Endothelial cell of umbilical vein (primary cell): ENCODE measurements at regions not wholly inside any gene's neighbourhood (a gene's known extent, or its start where the extent isn't known, plus 50 kb on each side); places are given as distances from the start of the nearest gene placed in this dataset.
"Not testable (repeated sequence)": the region's sequence is repeated elsewhere in the genome, so short reads cannot be mapped to it uniquely, and the experiment has no call there.

Source experiments
- BruUV-seq: library from RNA; stranded (reverse); fragments of 400-500 nt; replicated peaks from 2 replicates; lab custom pipeline; 2021; lab: Mats Ljungman, UMichigan
- CTCF ChIA-PET: fragments of 300-600, 350-600 bp; sonication (Branson Sonifier 250); formaldehyde crosslinking; loops from one replicate; lab custom pipeline; 2021; ENCODE audit warnings: antibody characterized with exemption, inconsistent platforms; lab: Charles Lee
- POLR2A ChIA-PET: fragments of 300-600, 350-600 bp; sonication (Branson Sonifier 250); formaldehyde crosslinking; loops from one replicate; lab custom pipeline; 2021; ENCODE audit warnings: antibody characterized with exemption, inconsistent platforms; lab: Charles Lee
- DNase-seq: peaks from one replicate; pipeline ENCODE4 v3.0.0-alpha.2; 2011; ENCODE audit warnings: low read depth, low spot score
- FAIRE-seq: peaks from 2 replicates; lab custom pipeline; 2011; peaks lifted over from hg19 to GRCh38; lab: Jason Lieb, UNC
- H2AFZ ChIP-seq: 2 replicates; pipeline ENCODE4 v1.6.0; 2012; ENCODE audit warnings: low read depth, low read length, control low read depth, inconsistent platforms
- H3K27ac ChIP-seq: 2 replicates; pipeline ENCODE4 v1.5.1; 2011; ENCODE audit warnings: low read depth, mild to moderate bottlenecking, control low read depth, low read length, moderate library complexity; ENCODE audit not compliant: insufficient read depth
- H3K27me3 ChIP-seq, 2 experiments: 2 replicates each; pipeline versions ENCODE4 v1.6.0 to v1.6.1; 2011; ENCODE audit warnings: low read length in 2 of 2, mixed read lengths in 1 of 2; ENCODE audit not compliant: control insufficient read depth in 2 of 2, insufficient read depth in 2 of 2
- H3K36me3 ChIP-seq, 2 experiments: 2 replicates in 1 of 2; 3 replicates in 1 of 2; pipeline ENCODE4 v1.5.1; 2011; ENCODE audit warnings: low read length in 2 of 2, mild to moderate bottlenecking in 1 of 2, moderate library complexity in 1 of 2; ENCODE audit not compliant: control insufficient read depth in 2 of 2, insufficient read depth in 2 of 2; ENCODE audit errors: extremely low read depth in 1 of 2
- H3K4me1 ChIP-seq: 3 replicates; pipeline ENCODE4 v1.5.1; 2011; ENCODE audit warnings: mild to moderate bottlenecking, low read length; ENCODE audit not compliant: control insufficient read depth, insufficient read depth; ENCODE audit errors: extremely low read depth
- H3K4me2 ChIP-seq: 2 replicates; pipeline ENCODE4 v1.6.1; 2011; ENCODE audit warnings: low read length, control low read depth, mixed read lengths; ENCODE audit not compliant: insufficient read depth
- H3K4me3 ChIP-seq, 3 experiments: fragments of 200-600 bp in 1 of 3; sonication (generic), shearing (Covaris generic) in 1 of 3; replicated peaks in 1 of 3; 2 replicates each; pipeline ENCODE4 v1.5.1; 2011 to 2016; ENCODE audit warnings: control low read depth in 3 of 3, low read length in 3 of 3, mild to moderate bottlenecking in 2 of 3, inconsistent platforms in 1 of 3, low read depth in 1 of 3, moderate library complexity in 1 of 3; ENCODE audit not compliant: insufficient read depth in 1 of 3
- H3K79me2 ChIP-seq: 2 replicates; pipeline ENCODE4 v1.6.0; 2012; ENCODE audit warnings: low read length, inconsistent platforms; ENCODE audit not compliant: control insufficient read depth, insufficient read depth
- H3K9ac ChIP-seq: replicated peaks from 2 replicates; pipeline ENCODE3; 2011; ENCODE audit warnings: low read length, control low read depth; ENCODE audit not compliant: insufficient read depth; ENCODE audit errors: extremely low read depth
- H3K9me1 ChIP-seq: replicated peaks from 3 replicates; pipeline ENCODE4 v1.6.0; 2011; ENCODE audit warnings: mild to moderate bottlenecking, low read length; ENCODE audit not compliant: control insufficient read depth, insufficient read depth; ENCODE audit errors: extremely low read depth
- H3K9me3 ChIP-seq: replicated peaks from 2 replicates; pipeline ENCODE4 v1.5.1; 2012; ENCODE audit warnings: low read length, inconsistent platforms; ENCODE audit not compliant: control insufficient read depth, insufficient read depth
- H4K20me1 ChIP-seq: replicated peaks from 2 replicates; pipeline ENCODE3; 2011; ENCODE audit warnings: mild to moderate bottlenecking, low read length; ENCODE audit not compliant: control insufficient read depth, insufficient read depth; ENCODE audit errors: extremely low read depth
- EZH2 ChIP-seq: IDR thresholded peaks from 2 replicates; pipeline ENCODE4 v1.6.1; 2012; ENCODE audit warnings: borderline replicate concordance, low read depth, mild to moderate bottlenecking, moderate library complexity, low read length, inconsistent platforms; ENCODE audit not compliant: severe bottlenecking
- FOS ChIP-seq: IDR thresholded peaks from 2 replicates; pipeline ENCODE4 v1.6.1; 2011; ENCODE audit warnings: mild to moderate bottlenecking, low read length, moderate library complexity, borderline replicate concordance; ENCODE audit not compliant: insufficient read depth
- GATA2 ChIP-seq: IDR thresholded peaks from 2 replicates; pipeline ENCODE4 v1.7.0; 2011; ENCODE audit warnings: low read depth, mild to moderate bottlenecking, moderate library complexity, mixed read lengths, low read length; ENCODE audit not compliant: insufficient read length, insufficient read depth
- JUN ChIP-seq: IDR thresholded peaks from 2 replicates; pipeline ENCODE4 v1.6.1; 2011; ENCODE audit warnings: borderline replicate concordance, low read depth; ENCODE audit not compliant: insufficient read length, insufficient read depth
- MYC ChIP-seq: IDR thresholded peaks from one replicate; pipeline ENCODE4 v1.6.1; 2011; ENCODE audit warnings: mild to moderate bottlenecking, low read depth, low read length
- POLR2A ChIP-seq: IDR thresholded peaks from 2 replicates; pipeline ENCODE4 v1.6.1; 2012; ENCODE audit warnings: low read depth, mild to moderate bottlenecking, control low read depth, low read length
- POLR2AphosphoS5 ChIP-seq: IDR thresholded peaks from 2 replicates; pipeline ENCODE4 v1.6.1; 2012; ENCODE audit warnings: low read depth, mild to moderate bottlenecking, control low read depth, low read length, moderate library complexity; ENCODE audit not compliant: insufficient read depth
- dilution Hi-C: fragments of 300-500 bp; cut with MboI; formaldehyde crosslinking; loops from one replicate; pipeline ENCODE4 v1.15.0; 2019; ENCODE audit warnings: low sequenced_read_pairs; ENCODE audit not compliant: extremely low pct_ligation_motif_present
- intact Hi-C: fragments of 100-400 bp; cut with micrococcal nuclease; formaldehyde crosslinking; loops from one replicate; pipeline ENCODE4 v1.10.0; 2022
- TF ChIP-seq, protein P1 (sequence below): IDR thresholded peaks from 2 replicates; pipeline ENCODE4 v1.6.1; 2011; ENCODE audit not compliant: insufficient read depth, insufficient read length
- TF ChIP-seq, protein P2 (sequence below), 2 donors: IDR thresholded peaks; 1 replicate in 1 of 2; 2 replicates in 1 of 2; pipeline ENCODE4 v1.5.1; 2011; ENCODE audit warnings: low read length in 2 of 2, mild to moderate bottlenecking in 2 of 2, moderate library complexity in 2 of 2, control low read depth in 1 of 2, inconsistent platforms in 1 of 2, low read depth in 1 of 2; ENCODE audit not compliant: insufficient read depth in 1 of 2; ENCODE audit errors: extremely low read depth in 1 of 2

DNA sequence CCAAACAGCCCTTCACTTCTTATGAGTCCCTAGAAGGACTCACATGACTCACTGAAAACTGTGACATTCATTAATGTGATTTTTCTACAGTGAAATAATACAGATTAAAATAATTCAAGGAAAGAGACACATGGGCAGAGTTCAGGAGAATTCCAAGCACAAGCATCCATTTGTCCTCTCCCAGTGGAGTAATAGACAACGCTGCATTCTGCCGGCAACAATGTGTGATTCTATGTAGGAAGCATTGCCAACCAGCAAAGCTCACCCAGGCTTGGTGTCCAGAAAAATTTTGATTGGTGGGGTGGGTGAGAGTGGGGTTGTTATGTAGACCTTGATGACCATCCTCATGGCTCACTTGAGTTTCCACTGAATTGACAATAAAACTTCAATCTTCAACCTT, 123.9 kb downstream of the VPREB1 start:
- FAIRE-seq (no peak), DNase-seq (no peak)
- H3K27ac ChIP-seq, result no peak overlapping the region
- intact Hi-C loops (no loop called here), dilution Hi-C loops (no loop called here)
- TF ChIP-seq GATA2, result no peak
- no peak for TF ChIP-seq JUN
- TF ChIP-seq, protein P1, sequence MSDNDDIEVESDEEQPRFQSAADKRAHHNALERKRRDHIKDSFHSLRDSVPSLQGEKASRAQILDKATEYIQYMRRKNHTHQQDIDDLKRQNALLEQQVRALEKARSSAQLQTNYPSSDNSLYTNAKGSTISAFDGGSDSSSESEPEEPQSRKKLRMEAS, result no peak
- TF ChIP-seq MYC, result no peak
- no peak for TF ChIP-seq POLR2A
- TF ChIP-seq POLR2AphosphoS5, result no peak
- TF ChIP-seq FOS, result no peak
- TF ChIP-seq, protein P2, sequence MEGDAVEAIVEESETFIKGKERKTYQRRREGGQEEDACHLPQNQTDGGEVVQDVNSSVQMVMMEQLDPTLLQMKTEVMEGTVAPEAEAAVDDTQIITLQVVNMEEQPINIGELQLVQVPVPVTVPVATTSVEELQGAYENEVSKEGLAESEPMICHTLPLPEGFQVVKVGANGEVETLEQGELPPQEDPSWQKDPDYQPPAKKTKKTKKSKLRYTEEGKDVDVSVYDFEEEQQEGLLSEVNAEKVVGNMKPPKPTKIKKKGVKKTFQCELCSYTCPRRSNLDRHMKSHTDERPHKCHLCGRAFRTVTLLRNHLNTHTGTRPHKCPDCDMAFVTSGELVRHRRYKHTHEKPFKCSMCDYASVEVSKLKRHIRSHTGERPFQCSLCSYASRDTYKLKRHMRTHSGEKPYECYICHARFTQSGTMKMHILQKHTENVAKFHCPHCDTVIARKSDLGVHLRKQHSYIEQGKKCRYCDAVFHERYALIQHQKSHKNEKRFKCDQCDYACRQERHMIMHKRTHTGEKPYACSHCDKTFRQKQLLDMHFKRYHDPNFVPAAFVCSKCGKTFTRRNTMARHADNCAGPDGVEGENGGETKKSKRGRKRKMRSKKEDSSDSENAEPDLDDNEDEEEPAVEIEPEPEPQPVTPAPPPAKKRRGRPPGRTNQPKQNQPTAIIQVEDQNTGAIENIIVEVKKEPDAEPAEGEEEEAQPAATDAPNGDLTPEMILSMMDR (IDR thresholded peaks at IDR 0.05; ENCODE audit: extremely low read depth in 1 of 2, insufficient read depth in 1 of 2, low read depth in 1 of 2, low read length in 2 of 2), result no peak
- no peak for TF ChIP-seq EZH2
- H3K9me3 ChIP-seq, result no peaks in the 10 kb centered on the region
- no peaks in the 10 kb centered on the region for H3K4me1 ChIP-seq
- peaks cover 18 to 21% of the 10 kb centered on the region in 2 experiments for H3K27me3 ChIP-seq
- CTCF ChIA-PET, result interaction anchor here (1.0 kb wide), 1 partner anchor 161 kb away, joined by 3 read pairs; no protein-coding TSS in a partner anchor
- H3K9ac ChIP-seq, result no peak overlapping the region
- POLR2A ChIA-PET, result no interaction called here
- no peaks in the 10 kb centered on the region for H3K9me1 ChIP-seq
- H3K36me3 ChIP-seq, result no peaks in the 10 kb centered on the region
- H3K4me2 ChIP-seq, result no peak overlapping the region
- H4K20me1 ChIP-seq, result no peaks in the 10 kb centered on the region
- no TSS peak for BruUV-seq
- H3K79me2 ChIP-seq, result no peaks in the 10 kb centered on the region
- H3K4me3 ChIP-seq, result no peak overlapping the region
- no peak overlapping the region for H2AFZ ChIP-seq

DNA sequence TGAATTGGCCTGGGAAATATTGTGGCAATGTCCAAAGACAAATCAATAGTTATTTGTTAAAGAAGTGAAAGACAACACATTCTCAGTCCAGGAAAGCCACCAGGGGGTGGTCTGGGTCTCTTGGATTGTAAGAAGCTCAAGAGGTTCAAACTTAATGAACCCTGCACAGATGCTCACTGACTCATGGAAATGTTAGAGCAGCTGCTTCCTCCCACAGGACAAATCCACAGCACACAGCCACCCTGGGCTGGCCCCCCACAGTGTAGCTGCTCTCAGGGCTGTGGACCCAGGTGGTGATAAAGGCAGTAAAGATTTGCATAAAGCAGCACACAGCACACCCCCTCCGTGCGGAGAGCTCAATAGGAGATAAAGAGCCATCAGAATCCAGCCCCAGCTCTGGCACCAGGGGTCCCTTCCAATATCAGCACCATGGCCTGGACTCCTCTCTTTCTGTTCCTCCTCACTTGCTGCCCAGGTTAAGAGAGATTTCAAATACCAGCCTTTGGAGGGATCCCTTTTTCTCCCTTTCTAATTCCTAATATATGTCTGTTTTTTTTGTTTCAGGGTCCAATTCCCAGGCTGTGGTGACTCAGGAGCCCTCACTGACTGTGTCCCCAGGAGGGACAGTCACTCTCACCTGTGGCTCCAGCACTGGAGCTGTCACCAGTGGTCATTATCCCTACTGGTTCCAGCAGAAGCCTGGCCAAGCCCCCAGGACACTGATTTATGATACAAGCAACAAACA, 124.8 kb downstream of the VPREB1 start:
- CTCF ChIA-PET, result interaction anchor here (1.0 to 1.4 kb wide), 2 partner anchors 14 to 162 kb away, joined by 3 to 4 read pairs; no protein-coding TSS in a partner anchor
- peak; percentile 5 for DNase-seq
- FAIRE-seq, H3K9me3 ChIP-seq, H3K9me1 ChIP-seq, H3K27ac ChIP-seq, H2AFZ ChIP-seq, H3K4me2 ChIP-seq, H3K79me2 ChIP-seq, H3K9ac ChIP-seq, intact Hi-C loops, H4K20me1 ChIP-seq, H3K4me1 ChIP-seq, dilution Hi-C loops, POLR2A ChIA-PET, H3K36me3 ChIP-seq, BruUV-seq, H3K4me3 ChIP-seq: not testable (repeated sequence)
- peaks cover 15 to 21% of the 10 kb centered on the region in 2 experiments for H3K27me3 ChIP-seq
